ENCODE measurements at regions not wholly inside any gene's neighbourhood (a gene's known extent, or its start where the extent isn't known, plus 50 kb on each side); places are given as distances from the start of the nearest gene placed in this dataset.
"Not testable (repeated sequence)": the region's sequence is repeated elsewhere in the genome, so short reads cannot be mapped to it uniquely, and the experiment has no call there.

- DNase-seq, result peak; percentile 57
Measured at GRCh38 chrX:56343219-56343618, 111.1 kb downstream of the KLF8 start.

- DNase-seq, result no peak
Measured at GRCh38 chrX:56343664-56344063, 111.5 kb downstream of the KLF8 start.

- not testable (repeated sequence) for DNase-seq
Measured at GRCh38 chrX:56358145-56358544, 126.0 kb downstream of the KLF8 start.

- not testable (repeated sequence) for DNase-seq
Measured at GRCh38 chrX:56365171-56365570, 133.0 kb downstream of the KLF8 start.

- DNase-seq, result peak; percentile 50
Measured at GRCh38 chrX:56366901-56367300, 134.7 kb downstream of the KLF8 start.

GRCh38 chrX:56368962-56369361 lies 136.8 kb downstream of the KLF8 start:
- no peak for DNase-seq

- not testable (repeated sequence) for DNase-seq
Measured at GRCh38 chrX:56379984-56380780, 148.0 kb downstream of the KLF8 start.

GRCh38 chrX:56382278-56382677 lies 150.1 kb downstream of the KLF8 start:
- no peak for DNase-seq

GRCh38 chrX:56385336-56385735 lies 153.2 kb downstream of the KLF8 start:
- no peak for DNase-seq

GRCh38 chrX:56385960-56386359 lies 153.8 kb downstream of the KLF8 start:
- DNase-seq, result no peak

GRCh38 chrX:56397636-56398035 lies 165.5 kb downstream of the KLF8 start:
- DNase-seq, result no peak

GRCh38 chrX:56402207-56402606 lies 161.2 kb upstream of the UBQLN2 start:
- no peak for DNase-seq

- DNase-seq, result peak; percentile 39
Measured at GRCh38 chrX:56429581-56429980, 133.8 kb upstream of the UBQLN2 start.

GRCh38 chrX:56451981-56452380 lies 111.4 kb upstream of the UBQLN2 start:
- not testable (repeated sequence) for DNase-seq

- no peak for DNase-seq
Measured at GRCh38 chrX:56462389-56462788, 101.0 kb upstream of the UBQLN2 start.

- no peak for DNase-seq
Measured at GRCh38 chrX:56468441-56468840, 95.0 kb upstream of the UBQLN2 start.

- not testable (repeated sequence) for DNase-seq
Measured at GRCh38 chrX:56494923-56495322, 68.5 kb upstream of the UBQLN2 start.

- no peak for DNase-seq
Measured at GRCh38 chrX:56498756-56499155, 64.7 kb upstream of the UBQLN2 start.

GRCh38 chrX:56499372-56499771 lies 64.1 kb upstream of the UBQLN2 start:
- DNase-seq, result no peak

- DNase-seq, result peak; percentile 66
Measured at GRCh38 chrX:56503941-56504673, 59.3 kb upstream of the UBQLN2 start.

GRCh38 chrX:56505866-56506265 lies 57.6 kb upstream of the UBQLN2 start:
- DNase-seq, result no peak
